ENCODE measurements at regions not wholly inside any gene's neighbourhood (a gene's known extent, or its start where the extent isn't known, plus 50 kb on each side); places are given as distances from the start of the nearest gene placed in this dataset.

DNA sequence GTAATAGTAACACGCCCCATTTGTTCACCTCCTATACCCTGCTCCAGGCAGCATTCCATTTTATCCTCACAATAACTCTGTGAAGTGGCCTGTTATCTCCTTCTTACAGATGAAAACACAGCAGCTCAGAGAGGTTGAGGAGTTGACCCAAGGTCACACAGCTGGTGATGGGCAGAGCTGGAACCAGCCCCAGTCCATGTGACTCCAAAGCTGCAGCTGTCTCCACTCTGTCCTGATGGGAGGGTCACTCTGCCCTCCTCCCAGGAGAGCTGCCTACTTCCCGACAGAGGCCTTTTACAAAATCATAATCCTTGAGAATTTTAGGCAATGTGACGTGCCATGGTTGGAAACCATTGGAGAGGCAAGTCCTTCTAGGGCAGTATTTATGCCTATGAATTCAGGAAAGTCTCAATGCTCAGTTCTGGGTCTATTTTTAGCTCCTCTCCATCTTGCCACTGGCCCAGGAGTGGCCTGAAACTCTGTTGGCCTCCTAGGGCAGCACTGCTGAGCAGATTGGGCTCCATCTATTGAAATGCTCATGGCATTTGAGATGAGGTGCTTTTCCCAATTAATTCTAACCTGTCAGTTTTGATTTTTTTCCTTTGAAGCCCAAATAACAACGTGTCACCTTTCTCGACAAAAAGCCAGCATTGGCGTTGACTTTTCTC lies 50.1 kb upstream of the KCNK12 start:
- TF ChIP-seq POLR2A (IDR thresholded peaks at IDR 0.05) = no peak
- TF ChIP-seq, protein P1, sequence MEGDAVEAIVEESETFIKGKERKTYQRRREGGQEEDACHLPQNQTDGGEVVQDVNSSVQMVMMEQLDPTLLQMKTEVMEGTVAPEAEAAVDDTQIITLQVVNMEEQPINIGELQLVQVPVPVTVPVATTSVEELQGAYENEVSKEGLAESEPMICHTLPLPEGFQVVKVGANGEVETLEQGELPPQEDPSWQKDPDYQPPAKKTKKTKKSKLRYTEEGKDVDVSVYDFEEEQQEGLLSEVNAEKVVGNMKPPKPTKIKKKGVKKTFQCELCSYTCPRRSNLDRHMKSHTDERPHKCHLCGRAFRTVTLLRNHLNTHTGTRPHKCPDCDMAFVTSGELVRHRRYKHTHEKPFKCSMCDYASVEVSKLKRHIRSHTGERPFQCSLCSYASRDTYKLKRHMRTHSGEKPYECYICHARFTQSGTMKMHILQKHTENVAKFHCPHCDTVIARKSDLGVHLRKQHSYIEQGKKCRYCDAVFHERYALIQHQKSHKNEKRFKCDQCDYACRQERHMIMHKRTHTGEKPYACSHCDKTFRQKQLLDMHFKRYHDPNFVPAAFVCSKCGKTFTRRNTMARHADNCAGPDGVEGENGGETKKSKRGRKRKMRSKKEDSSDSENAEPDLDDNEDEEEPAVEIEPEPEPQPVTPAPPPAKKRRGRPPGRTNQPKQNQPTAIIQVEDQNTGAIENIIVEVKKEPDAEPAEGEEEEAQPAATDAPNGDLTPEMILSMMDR (IDR thresholded peaks at IDR 0.05) = no peak
